MV-4-11 (cell line): ENCODE measurements at regions not wholly inside any gene's neighbourhood (a gene's known extent, or its start where the extent isn't known, plus 50 kb on each side); places are given as distances from the start of the nearest gene placed in this dataset.

Experiments
- DNase-seq: peaks from one replicate; lab custom pipeline; 2025; lab: John Stamatoyannopoulos, UW

DNA sequence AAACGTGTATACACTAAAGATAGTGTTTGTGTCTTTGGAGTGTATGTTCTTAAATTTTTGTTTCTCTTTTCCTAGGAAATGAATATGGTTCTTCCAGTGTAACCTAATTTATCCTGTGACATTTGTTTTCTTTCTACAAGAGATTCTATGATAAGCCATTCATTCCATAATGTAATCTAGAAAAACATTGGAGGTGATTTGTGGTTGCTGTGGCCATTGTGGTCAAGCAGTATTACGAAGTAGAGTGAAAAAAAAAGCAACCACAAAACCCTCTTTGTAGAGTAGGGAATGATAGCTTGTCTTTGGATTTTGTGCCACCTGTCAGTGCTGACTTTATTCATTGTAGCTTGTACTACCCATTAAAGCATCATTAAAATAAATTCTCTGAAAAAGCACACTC lies 1209.6 kb downstream of the ZPLD1 start:
- DNase-seq = no peak

DNA sequence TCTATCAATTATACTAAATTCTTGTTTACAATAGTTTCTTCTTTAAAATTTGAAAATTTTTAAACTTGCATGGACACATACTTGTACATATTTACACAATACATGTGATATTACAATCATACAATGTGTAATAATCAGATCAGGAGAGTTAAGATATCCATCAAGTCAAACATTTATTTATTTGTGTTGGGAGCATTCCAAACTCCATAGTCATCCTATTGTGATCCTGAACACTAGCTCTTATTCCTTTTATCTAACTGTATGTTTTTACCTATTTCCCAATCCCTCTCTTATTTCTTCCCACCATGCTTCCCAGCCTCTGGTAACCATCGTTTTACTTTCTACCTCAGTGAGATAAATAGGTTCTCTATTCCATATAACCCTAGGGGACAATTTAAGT lies 1219.2 kb downstream of the ZPLD1 start:
- DNase-seq = no peak

DNA sequence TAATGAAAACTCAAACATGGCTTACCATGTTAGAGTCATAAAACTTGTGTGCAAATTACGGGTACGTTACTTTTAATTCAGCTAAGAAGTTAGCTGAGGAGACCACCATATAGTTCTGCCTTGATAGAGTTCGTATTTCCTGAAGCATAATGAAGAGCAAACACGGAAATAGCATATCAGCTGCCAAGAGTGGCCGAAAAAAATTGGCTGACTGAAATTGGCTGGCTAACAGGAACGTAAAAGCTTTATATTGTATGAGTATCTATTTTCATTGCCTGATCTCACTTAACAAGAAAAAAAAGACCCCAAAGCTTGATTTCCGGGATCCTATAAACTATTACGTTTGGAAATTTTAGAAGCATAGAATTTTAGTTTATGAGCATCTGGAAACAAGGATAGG lies 1222.9 kb downstream of the ZPLD1 start:
- no peak for DNase-seq

DNA sequence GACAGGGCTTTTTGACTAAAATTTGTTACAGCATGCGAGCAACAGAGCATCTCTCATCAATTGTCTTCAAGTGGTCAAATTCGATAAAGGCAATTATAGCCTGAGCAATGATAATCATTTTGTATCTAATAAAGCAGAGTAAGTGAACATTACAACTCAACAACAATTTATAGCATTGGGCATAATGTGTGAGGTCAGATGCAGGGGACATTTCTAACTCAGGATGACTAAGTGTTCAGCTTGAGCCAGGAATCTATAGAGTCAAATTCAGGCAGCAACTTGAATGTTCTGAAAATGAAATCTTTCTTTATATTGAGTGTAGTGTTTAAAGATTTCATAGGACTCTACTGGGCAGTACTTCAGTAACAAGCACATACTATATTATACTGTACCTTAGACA lies 1226.0 kb downstream of the ZPLD1 start:
- no peak for DNase-seq

DNA sequence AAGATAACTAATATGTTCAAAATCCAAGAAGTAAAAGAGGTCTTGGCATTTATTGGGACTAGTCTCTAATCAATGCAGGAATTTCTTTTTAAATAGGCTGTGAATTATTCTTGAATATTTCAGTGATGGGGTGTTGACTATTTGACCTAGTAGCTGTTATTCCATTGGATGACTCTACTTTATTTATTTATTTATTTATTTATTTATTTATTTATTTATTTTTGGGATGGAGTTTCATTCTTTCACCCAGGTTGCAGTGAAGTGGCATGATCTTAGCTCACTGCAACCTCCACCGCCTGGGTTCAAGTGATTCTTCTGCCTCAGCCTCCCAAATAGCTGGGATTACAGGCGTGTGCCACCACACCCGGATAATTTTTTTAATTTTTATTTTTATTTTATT lies 1227.8 kb downstream of the ZPLD1 start:
- no peak for DNase-seq

DNA sequence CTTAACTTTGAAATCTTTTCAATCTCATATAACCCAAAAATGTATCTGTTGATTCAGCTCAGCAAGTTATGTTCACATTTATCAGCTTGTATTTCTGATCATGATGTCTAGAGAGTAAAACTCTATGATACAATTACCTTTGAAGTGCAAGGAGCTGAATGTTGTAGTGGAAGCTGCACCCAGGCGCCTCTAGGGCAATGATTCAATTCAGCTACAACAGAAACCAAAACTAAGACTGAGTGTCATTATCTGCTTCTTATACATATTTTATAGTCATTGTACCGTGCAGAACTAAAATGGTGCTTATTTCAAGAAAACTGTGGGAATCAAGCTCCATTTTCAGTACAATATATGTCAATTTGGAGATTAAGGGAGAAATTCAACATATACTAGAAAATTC lies 1237.5 kb downstream of the ZPLD1 start:
- DNase-seq = no peak

DNA sequence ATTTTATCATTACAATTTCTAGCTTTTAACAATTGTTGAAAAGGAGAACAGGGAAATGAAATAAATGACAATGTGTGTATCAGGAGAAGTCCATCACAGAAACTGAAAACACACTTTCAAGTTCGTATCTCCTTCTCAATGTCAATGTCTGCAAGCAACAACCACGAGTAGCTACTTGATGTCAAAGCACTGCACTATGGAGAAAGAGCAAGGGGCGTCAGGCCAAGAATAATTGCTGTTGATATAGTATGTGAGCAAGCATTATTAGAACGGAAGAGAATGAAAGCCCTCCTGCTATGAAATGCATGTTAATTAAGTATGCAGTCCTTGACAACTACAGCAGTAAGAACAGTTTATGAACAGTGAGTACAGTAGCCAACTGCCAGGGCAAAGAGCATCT lies 1250.1 kb downstream of the ZPLD1 start:
- no peak for DNase-seq

DNA sequence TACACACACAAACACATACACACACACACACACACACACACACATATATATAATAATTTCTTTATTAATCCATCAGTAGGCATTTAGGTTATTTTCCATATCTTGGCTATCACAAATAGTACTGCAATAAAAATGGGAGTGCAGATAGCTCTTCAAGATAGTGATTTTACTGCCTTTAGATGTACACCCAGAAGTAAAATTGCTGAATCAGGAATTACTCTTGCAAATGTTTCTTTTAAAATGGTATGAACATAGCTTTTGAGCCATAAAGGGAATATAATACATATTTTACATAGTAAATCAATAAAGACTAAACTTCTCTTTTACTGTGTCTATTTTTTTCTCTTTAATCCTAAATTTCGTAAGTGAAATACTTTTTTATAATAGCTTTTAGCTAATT lies 1251.1 kb downstream of the ZPLD1 start:
- DNase-seq = no peak

DNA sequence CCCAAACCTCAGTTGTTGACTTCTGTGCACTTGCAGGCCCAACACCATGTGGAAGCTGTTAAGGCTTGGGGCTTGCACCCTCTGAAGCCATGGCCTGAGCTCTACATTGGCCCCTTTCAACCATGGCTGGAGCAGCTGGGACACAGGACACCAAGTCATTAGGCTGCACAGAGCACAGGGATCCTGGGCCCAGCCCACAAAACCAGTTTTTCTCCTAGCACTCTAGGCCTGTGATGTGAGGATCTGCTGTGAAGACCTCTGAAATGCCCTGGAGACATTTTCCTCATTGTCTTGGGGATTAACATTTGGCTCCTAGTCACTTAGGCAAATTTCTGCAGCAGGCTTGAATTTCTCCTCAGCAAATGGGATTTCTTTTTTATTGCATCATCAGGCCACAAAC lies 1255.7 kb downstream of the ZPLD1 start:
- no peak for DNase-seq

DNA sequence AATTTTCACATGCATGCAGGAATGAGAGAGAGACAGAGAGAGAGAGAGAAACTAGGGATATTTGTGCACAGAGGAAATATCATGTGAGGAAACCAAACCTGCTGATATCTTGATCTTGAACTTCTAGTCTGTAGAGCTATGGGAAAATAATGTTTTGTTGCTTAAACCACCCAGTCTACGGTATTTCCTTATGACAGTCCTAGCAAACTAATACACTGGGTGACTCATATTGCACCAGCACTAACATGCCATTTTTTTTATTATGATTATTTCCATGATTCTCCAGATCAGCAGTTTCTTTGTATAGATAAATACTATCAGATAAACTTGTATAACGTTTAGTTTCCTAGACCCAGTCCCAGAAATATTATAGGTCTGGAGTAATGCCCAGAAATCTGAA lies 1259.0 kb downstream of the ZPLD1 start:
- DNase-seq = no peak

DNA sequence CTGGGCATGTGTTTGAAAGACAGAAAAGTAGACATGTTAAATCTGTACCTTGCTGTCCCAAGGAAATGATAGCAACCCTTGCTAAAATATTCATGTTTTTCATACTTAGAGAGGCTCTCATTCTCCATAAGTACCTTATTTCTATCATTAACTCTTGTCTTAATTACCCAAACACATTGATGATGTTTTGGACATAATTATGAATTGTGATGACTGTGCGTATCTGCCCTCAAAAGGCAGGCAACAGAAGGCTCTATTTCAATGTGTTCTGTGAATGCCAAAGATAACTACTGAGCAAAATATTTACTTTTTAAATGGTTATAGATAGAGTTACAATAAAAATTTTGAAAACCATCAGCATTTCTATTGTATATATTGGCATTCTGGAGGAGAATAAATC lies 1263.8 kb downstream of the ZPLD1 start:
- DNase-seq = no peak

DNA sequence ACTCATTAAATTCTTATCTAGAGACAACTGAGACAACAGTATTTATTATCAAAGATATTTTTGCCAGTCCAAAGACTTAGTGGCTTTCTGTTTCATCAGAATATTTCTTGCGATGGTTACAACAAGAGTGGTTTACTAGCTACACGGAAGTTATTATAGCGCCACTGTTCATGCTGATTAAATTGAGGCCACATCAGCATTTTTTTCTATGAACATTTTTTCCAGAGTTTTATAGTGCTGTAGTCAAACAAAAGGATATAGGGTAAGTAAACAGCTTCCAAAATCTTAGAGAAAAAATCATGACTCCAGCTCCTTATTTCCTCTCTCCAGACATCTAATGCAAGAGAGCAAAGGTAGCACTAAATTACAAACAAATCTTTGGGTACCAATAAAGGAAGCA lies 1264.4 kb downstream of the ZPLD1 start:
- DNase-seq = no peak

DNA sequence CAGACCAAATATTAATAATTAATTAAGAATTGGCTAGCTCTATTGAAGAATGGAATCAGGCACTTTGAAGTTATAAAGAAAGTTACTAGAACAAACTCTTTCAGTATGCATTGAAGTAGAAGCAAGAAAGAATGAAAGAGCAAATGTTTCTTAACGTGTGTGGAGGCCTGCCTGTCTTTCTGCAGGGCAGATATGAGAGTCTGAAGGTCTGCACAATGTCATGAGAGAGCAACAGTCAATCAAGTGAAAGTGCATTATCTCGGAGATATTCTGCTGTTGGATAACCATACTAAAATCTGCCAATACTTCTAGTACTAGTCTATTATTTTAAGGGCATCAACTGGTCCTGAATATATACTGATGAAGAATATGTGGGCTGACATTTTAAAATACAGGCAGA lies 1270.8 kb downstream of the ZPLD1 start:
- DNase-seq = no peak

DNA sequence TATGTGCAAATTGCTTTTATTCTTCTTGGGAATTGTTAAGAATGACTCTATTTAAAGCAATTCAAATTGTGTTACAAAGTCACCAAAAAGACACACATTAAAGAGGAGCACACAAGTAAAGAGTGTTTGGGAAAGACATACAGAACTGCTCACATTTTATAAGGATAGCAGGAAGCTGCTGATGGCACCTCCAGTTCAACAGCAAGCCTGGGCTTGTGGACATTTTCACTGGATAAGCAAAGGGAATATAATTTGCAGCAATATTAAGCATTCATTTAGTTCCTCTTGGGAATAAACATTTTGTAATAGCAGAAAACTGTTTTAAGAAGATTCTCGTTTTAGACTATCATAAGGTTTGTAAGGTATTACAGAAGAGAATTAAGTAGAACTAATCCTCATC lies 1271.9 kb downstream of the ZPLD1 start:
- DNase-seq = no peak

DNA sequence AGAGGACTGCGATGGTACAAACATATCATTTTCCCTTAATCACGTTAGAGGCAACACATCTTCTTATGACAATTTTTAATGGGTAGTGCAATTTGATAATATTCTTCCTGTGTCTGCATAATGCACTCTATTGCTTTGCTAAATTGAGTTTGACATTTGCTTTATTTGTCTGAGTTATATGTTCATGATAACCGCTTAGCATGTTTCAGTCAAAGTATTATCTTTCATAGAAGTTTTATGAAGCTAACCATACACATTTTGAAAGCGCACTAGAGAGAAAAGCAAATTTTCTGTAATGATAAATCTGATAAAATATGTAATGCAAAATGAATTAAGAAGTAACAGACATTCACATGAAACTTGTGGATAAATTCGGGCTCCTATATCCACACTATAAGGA lies 1276.9 kb downstream of the ZPLD1 start:
- no peak for DNase-seq

DNA sequence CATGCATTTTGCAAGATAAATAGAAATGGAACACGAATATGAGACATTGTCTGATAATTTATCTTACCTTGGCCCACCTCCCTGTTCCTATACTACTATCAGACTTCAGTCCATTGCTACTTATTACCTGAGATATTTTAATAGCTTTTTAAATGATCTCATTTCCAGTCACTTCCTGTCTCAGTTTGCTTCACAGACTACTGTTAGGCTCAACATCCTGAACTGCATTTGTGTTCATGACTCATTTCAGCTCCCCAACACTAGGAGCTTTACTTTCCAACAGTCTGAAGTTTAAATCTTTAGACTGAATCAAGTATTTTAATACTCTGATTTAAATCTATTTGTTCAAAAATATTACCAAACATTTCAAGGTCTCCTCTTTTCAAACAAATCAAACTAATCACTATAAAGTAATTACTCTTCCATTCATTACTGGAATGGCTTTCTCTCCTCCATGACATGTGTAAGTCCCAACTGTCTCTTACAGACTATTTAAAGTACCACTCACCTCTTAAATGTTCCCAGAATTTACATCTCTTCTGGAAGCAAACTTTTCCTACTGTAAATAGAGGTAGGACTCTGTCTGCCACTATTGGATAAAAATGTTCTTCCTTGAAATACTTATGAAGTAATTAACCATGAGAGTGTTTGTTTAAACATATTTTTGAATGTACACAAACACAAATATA lies 1277.6 kb downstream of the ZPLD1 start:
- no peak for DNase-seq

DNA sequence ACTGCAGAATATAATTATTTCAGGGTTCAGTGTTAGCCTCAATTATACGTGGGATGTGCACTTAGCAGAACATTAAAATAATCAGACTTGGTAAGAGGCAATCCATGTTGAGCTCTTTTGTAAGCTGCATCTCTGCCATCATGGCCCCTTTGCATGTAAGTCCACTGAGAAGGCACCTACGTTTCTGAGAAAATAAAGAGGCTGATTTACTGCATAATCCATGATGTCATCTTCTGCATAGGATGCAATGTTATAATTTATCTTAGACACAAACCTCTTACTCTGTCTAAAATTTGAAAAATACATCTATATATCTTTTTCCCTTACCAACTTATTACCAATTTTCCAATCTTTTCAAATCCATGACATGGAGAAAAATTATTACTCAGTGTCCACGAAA lies 1294.7 kb downstream of the ZPLD1 start:
- DNase-seq = no peak

DNA sequence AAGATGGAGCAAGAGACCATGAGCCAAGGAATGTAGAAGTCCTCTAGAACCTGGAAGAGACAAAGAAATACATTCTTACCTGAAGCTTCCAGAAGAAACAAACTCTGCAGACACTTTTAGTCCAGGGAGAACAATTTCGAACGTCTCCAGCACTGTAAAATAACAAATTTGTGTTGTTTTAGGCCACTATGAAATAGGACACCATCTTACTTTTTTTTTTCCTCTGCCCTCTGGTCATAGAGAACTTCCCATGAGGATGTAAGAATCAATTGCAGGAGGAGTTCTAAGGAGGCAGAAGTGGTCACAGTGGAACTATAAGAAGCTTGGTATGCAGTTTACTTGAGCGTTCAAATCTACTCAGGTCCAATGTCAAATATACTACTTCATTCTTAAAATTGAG lies 1295.9 kb downstream of the ZPLD1 start:
- no peak for DNase-seq

DNA sequence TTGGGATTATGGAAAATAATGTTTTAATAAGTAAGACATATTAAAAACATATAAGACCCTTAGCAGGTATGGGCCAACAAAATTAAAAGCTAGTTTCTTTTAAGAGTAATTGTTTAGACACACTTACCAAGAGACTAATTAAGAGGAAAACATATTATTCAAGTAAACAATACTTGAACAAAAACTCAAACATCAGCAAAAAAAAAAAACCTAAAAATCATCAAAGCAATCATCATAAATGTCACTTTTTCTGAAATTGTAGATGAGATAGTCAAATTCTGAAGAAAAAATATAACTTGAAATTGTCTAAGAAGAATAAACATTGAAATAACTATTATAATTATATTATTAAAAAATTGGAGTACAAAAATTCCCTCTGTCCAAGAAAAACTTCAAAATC lies 1318.2 kb downstream of the ZPLD1 start:
- DNase-seq = no peak

DNA sequence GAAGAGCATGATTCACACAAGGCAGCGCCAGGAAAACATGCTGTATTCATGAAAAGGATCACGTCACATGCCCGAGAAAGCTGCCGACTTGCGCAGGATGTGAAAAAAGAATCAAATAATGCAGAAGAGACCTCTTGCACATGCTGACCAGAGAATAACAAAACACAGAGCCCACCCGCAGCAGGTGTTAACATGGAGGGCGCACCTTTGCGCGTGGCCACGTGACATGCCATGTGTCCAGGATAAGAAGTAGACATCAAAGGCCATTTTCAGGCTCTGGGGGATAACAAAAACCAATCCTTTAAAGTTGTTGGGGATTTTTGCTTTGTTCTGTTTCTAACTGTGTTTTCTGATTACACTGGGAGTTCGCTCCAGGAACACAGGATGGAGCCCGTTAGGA lies 1332.8 kb downstream of the ZPLD1 start:
- DNase-seq = no peak

DNA sequence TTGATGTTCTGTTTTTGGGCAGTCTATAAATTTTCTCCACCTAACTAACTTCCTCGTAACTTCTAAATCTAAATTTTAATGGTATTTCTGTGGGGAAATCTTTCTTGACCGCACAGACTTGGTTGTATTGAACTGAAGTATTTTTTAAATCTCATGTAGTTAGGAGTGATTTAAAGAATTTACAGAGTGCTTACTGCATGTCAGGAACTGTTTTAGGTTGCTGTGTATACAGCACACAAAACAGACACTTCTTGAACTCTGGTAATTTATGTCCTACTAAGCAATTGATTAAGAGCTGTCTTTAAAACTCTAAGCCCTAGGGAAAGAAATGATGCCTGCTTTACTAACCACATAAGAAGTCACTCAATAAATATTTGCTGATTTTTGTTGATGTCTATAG lies 1350.2 kb downstream of the ZPLD1 start:
- no peak for DNase-seq

DNA sequence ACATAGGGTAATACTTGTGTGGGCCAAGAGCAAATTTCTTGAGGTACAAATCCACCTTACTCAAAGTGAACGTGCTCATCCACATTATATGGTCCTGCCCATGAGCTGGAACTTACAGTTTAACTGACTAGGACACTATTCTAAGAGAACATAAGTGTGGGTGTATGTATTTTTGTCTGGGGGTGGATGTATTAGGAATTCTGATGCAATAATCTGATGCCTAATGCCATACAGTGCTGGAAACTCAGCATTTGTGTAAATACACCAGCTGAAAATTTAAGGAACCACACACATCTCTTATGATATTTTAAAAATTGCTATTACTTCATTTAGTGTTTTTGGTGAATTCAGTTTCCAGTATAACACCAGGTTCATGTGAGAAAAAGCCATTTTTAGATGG lies 1350.7 kb downstream of the ZPLD1 start:
- DNase-seq = no peak

DNA sequence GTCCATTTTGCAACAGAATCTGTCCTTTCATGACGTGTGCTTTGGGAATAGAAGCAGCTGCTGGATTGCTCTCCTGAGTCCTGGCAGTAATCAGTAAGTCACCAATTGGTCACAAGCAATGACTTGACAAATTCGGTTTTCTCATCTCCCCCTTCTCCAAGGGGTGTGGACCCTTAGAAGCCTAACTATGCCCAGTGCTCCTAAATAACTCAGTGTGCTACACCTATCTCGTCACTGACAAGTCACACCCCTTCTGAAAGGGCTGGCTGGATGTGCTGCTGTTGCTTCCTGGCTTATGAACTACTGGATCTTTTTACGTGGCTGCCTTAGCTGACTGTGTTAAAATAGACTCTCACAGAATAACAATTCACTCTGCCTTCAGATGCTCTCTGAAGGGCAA lies 1351.5 kb downstream of the ZPLD1 start:
- DNase-seq = no peak

DNA sequence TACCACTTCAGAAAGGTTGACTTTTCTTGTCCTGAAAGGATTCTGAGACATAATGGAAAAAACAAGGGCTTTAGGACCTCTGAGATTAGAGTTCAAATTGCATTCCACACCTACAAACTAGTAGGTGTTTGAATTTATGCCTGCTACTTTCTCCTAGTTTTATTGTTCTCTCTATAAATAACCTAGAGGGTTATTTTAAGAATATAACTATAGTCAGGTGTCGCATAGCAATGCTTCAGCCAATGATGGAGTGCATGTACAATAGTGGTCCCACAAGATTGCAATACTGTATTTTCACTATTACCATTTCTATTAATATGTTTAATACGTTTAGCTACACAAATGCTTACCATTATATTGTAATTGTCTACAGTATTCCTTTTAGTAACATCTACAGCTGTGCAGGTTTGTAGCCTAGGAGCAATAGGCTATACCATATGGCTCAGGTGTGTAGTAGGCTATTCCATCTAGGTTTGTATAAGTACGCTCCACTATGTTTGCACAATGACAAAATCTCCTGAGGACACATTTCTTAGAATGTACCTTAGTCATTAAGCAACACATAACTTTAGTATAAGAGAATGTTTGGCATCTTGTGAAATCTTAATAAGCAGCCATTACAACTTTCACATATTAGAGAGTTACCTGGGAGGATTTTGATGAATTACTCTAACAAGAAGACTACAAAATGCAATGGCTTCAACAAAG lies 1352.5 kb downstream of the ZPLD1 start:
- DNase-seq = no peak
